HG03520 (cell line): ENCODE measurements at regions not wholly inside any gene's neighbourhood (a gene's known extent, or its start where the extent isn't known, plus 50 kb on each side); places are given as distances from the start of the nearest gene placed in this dataset.
"Not testable (repeated sequence)": the region's sequence is repeated elsewhere in the genome, so short reads cannot be mapped to it uniquely, and the experiment has no call there.

Experiments used
- ATAC-seq: cut with Tn5 transposase; IDR thresholded peaks from one replicate; pipeline ENCODE4 v1.9.1; 2021; ENCODE audit warnings: mild to moderate bottlenecking, moderate library complexity; ENCODE audit not compliant: unreplicated experiment

DNA sequence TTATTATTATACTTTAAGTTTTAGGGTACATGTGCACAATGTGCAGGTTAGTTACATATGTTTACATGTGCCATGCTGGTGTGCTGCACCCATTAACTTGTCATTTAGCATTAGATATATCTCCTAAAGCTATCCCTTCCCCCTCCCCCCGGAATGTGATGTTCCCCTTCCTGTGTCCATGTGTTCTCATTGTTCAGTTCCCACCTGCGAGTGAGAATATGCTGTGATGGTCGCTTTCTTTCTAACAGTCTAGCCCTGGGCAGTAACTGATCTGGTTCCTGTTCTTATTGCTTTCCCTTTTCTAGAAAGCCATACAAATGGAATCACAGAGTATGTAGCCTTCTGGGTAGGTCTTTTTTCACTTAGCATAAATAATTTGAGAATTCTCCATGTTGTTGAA lies 311.1 kb upstream of the CNTNAP2 start:
- ATAC-seq = not testable (repeated sequence)

DNA sequence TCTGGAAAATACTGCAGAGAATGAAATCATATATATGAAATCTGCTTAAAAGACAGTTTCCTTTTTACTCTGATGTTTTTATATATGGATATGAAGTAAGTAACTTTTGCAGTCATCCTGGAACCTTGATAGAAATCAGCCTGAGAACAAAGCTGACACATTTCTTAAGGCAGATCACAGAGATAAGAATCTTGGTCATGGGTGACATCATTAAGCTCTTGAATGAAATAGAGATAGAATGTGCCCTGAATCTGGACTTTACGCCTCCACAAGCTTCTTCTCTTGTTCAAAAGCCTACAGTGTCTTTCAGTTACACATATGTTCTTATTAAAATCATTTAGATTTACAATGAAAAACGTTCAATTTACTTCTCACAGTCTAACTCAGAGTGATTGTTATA lies 319.1 kb upstream of the CNTNAP2 start:
- ATAC-seq = no peak

DNA sequence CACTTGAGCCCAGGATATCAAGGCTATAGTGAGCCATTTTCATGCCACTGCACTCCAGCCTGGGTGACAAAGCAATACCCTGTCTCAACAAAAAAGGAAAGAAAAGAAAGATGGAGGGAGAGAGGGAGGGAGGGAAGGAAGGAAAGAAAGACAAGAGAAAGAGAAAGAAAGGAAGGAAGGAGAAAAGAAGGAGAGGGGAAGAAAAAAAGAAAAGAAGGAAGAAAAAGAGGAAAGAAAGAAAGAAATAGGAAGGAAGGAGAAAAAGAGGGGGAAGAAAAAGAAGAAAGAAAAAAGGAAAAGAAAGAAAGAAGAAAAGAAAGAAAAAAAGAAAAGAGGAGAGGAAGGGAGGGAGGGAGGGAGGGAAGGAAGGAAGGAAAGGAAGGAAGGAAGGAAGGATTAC lies 321.5 kb upstream of the CNTNAP2 start:
- ATAC-seq = no peak

DNA sequence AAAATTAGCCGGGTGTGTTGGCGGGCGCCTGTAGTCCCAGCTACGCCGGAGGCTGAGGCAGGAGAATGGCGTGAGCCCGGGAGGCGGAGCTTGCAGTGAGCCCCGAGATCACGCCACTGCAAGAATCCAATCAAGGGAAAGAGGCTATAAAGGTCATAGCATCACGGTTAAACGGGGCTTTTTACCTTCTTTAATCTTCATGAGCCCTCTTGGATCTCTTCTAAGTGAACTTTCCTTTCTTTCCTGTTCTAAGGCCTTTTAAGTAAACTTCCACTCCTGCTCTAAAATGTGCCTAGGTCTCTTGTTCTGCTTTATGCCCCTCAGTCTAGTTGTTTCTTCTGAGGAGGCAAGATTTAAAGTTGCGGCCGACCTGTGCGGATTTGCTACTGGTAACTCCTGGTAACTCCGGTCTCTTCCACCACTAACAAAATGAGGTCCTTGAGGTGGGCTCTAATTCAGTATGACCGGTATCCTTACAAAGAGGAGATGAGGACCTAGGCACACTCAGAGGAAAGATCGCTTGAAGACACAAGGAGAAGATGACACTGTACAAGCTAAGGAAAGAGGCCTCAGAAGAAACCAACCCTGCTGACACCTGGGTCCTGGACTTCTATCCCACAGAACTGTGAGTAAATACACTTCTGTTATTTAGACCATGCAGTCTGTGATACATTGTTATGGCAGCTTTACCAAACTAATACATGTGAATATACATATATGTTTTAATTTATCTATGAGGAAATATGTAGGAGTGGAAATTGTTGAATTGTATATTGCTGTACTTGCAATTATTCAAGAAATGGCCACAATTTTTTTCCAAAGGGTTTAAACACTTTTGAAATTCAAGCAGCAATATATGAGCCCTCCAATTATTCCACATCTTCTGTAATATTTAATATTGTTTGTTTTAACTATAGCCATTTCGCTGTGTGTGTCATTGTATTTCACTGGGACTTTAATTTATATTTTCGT lies 331.5 kb upstream of the CNTNAP2 start:
- no peak for ATAC-seq

DNA sequence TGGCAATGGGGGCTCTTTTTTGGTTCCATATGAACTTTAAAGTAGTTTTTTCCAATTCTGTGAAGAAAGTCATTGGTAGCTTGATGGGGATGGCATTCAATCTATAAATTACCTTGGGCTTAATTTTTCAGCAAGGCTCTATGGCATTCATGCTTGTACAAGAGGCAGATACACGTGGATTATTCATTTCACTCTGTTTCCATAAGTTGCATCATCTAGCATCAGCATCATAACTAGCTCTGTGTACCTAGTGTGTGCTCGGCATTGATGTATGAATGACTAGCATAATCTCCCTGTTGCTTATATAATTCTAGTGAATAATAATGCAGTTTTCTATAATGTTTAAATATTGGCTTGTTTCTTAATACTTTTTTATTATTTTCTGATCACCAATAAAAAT lies 335.2 kb upstream of the CNTNAP2 start:
- ATAC-seq = not testable (repeated sequence)

DNA sequence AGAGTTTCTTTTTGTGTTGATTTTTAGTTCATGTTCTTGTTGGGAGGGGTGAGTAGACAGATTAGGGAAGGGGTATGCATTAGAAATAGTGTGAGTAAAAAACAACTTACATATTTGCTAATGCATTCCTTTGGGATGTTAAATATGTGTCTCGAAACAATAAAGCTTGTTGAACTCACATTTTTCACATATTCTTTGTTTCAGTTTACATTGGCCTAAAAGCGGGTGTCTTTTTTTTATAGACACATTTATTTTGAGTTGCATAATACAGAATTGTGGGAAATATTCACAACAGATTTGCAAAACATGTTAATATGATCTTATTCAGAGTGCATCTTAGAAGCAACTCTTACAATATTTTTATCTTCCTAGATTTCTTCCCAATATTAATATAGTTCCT lies 337.5 kb upstream of the CNTNAP2 start:
- ATAC-seq = no peak

DNA sequence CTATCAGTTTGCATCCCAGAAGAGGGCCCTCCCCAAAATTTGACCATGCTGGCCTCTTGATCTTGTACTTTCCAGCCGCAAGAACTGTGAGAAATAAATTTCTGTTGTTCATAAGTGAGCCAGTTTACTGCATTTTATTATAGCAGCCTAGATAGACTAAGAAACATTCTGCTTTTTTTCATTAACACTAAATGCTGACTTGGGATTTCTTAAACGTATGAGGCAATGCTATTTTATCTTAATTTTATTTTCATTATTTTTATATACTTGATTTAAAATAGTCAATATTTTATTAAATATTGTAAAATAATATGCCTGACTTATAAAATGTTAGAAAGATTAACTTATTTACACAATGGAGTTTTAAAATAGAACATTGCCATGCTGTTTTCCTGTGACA lies 341.8 kb upstream of the CNTNAP2 start:
- ATAC-seq = no peak

DNA sequence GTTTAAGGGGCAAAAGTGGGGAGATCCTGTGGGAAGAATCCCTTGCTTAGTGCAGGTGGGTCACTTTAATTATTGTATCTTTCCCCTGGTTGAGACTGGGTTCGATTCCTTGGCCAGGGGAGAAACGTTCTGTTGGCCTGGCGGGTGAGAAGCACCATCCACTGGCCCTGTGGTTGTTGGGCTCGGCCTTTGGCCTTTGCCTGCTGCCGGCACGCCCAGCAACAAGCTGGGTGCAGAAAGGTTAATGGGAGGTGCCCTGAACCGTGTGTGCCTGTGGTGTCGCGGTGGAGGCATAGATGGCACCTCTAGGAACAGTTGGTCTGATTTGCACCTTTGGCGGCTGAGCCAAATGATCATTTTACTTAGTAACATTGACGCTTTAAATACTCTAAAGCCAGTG lies 363.6 kb upstream of the CNTNAP2 start:
- no peak for ATAC-seq

DNA sequence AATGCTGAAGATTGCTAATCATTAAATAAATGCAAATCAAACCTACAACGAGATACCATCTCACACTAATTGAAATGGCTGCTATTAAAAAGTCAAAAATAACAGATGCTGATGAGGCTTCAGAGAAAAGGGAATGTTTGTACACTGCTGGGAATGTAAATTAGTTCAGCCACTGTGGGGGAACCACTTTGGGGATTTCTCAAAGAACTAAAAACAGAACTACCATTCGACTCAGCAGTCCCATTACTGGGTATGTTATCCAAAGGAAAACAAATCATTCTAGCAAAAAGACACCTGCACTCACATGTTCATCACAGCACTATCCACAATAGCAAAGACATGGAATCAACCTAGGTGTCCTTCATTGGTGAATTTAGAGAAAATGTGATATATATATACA lies 379.0 kb upstream of the CNTNAP2 start:
- no peak for ATAC-seq

DNA sequence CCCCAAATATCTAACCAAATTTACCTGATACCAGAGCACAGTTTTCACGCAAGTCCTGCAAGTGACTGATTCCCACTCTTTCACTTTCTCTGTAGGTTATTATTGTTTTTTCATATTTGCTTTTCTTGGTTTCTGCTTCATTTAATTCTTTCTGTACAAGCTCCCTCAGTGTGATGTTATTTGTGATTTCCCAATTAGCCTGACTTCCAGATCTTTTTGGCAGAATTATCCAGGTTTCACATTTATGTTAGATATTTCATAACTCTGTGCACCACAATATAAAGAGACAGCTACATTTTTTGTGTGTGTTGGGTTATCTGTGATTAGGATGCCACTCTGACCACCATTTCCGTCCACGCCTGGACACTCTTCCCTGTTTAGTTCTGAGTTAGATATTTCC lies 381.5 kb upstream of the CNTNAP2 start:
- ATAC-seq = no peak

DNA sequence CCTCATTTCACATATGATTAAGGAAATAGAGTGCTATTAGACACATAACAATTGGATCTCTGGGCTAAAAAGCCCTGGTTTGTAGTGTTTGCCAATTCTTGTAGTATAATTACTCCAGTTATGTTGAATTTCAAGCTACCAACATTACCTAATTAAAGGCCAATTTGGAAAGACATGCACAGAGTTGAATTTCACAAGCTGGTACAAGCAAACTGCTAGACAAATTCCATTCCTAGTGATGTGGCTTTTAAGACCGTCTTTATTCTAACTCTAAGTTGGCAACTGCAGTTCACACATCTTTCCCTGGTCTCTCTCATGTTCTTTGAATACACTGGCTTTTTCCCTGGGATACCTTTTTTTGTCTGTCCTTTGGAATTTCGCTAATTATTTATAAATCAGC lies 384.1 kb upstream of the CNTNAP2 start:
- no peak for ATAC-seq

DNA sequence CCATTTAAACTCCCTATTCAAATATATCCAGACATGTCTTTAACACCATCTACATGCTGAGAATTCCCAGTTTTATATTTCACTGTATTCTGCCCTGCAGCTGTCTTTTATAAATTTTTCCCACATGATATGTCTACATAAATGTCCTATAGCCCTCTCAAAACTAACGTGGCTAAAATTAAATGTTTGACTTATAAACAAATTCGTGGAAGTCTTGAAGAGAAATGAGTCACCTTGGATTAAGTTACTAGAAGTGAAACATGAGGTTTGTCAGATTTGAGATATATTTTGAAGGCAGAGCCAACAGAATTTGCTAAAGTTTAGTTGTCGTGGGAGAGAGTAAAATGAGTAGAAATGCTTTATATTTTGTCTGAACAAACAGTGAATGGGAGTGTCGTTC lies 386.9 kb upstream of the CNTNAP2 start:
- ATAC-seq = no peak

DNA sequence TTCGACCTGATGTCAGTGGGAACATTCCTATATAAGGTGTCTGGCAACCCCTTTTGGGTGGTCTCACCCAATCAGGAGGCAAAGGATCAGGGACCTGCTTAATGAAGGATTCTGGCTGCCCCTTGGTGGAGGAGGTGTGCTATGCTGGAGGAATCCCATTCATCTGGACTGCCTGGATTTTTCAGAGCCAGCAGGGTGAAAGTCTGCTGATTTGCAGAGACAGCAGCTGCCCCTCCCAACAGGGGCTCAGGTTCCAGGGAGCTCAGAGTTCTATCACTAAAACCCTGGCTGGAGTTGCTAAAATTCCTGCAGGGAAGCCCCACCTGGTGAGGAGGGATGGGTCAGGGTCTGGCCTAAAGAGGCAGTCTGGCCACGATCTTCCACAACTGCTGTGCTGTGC lies 398.5 kb upstream of the CNTNAP2 start:
- ATAC-seq = no peak

DNA sequence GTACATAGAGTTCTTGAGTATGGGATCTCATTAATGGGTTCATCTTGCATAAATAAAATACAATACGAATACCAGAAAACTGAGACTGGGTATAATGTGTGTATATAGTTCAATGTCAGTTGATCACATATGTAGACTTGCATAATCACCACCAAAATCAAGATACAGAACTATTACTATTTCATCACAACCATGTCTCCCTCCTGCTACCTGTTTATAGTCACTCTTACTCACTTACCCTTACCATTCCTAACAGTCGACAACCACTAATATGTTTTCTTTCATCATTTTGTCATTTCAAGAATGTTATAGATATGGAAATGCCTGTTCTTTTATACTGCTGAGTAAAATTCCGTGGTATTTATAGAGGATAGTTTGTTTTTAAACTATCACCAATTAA lies 416.1 kb upstream of the CNTNAP2 start:
- no peak for ATAC-seq

DNA sequence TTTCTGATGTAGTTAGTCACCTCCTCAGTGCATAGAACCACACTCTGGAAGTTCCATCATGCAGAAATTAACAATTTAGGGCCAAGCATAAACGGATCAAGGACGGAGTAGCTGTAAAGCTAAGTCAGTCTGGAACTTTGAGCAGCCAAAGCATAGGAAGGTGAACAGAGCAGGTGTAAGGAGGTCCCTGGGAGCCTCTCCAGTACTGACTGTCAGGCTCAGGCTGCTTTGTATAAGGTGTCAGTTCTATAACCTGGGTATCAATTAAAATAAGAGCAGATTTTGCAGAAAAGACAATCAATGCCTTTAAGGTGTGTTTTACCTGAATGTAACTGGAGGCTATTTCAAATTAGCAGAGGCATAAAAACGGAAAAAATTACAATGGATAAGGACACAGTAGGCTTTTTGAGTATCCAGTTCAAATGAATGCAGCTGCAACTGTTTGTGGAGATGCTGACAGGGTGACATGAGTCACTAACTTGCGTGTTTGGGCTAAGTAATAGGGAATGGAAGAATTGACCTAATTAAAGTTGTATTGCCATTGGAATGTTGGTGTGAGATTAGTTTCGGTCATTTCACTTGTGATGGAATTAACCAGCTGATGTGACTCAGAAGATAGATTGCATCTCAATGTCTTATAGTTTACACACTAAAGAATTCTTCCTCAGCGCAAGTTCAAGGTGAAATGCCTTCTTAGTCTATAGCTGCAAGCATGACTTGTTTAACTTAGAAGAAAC lies 417.9 kb upstream of the CNTNAP2 start:
- ATAC-seq = no peak

DNA sequence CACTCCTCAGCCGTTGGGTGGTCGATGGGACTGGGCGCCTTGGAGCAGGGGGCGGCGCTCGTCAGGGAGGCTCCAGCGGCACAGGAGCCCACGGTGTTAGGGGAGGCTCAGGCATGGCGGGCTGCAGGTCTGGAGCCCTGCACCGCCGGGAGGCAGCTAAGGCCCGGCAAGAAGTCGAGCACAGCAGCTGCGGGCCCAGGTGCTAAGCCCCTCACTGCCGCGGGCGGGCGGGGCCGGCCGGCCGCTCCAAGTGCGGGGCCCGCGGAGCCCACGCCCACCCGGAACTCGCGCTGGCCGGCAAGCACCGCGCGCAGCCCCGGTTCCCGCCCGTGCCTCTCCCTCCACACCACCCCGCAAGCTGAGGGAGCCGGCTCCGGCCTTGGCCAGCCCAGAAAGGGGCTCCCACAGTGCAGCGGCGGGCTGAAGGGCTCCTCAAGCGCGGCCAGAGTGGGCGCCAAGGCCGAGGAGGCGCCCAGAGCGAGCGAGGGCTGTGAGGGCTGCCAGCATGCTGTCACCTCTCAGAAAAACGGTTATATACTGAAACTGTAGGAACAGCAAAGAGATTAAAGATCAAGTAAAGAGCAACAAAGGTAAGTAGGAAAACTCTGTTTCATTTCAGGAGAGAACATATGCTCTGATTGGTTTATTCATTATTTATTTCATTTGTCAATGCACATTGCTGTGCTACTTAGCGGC lies 419.0 kb upstream of the CNTNAP2 start:
- not testable (repeated sequence) for ATAC-seq

DNA sequence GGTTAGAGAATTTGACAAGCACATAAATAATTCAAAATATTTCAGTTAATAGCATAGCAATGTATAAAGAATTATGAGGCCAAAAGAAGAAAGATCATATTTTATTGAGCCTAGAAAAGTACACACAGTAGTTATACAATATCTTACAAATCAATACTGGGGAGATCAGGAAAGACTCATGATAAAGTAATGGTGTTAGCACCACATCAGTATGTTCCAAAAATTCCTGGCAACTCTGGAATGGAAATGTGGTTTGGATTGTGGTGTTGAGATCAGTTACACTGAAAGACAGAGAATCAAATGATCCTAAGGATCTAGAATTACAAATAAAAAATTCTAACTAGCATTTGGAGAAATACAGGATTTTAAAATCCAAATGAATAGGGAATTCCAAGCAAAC lies 420.5 kb upstream of the CNTNAP2 start:
- no peak for ATAC-seq

DNA sequence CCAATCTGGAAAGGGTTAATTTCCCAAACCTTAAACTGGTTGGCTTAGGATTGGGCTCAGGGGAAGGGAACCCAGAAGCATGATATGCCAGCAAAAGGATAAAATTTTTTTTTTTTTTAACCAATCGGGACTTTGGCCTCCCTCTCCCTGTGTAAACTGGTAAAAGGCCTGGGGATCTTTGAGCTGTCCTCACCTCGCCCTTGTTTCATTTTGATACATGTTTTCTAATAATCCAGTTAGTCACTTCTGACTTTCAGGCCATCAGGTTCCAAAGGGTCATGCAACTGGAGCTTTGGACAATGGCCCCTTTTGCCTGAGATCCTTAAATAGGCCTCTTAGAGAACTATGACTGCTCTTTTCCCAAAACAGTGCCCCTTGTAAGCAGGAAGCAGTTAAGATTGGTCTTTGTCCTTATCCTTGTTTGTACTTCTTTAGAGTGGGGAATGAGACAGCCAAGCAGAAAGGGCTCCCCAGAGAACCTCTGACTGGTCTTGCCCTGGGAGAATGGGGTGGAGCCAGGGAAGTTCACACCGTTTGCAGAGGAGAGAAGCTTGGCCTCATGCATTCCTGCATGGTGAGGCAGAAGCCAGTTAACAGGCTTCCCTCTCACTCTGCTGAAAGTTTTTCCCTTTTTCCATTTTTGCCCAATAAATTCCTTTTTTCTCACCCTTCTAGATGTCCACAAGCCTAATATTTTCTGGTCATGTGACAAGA lies 424.2 kb upstream of the CNTNAP2 start:
- ATAC-seq = no peak

DNA sequence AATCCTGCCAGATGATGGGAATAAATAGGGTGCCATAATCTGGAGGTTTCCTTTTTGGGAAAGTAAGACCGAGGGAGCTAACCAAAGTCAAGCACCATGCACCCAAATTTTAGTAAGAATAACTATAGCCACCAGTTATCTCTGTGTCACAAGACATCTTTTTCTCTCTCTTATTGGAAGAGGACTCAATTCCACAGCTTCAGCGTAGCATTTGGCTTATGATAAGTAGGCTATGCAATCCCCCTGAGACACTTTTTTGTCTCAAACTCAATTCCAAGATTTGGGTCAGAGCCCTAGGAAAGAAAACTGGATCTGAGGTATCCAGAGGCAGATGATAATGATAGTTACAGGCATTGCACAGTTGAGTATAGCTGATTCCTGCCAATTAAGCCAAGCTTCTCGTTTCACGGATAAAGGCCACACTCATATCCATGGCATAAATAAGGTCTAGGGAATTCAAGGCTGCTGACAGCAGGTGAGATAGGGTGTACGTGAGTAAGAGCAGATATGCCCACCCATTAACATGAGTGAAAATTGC lies 425.2 kb upstream of the CNTNAP2 start:
- ATAC-seq = no peak

DNA sequence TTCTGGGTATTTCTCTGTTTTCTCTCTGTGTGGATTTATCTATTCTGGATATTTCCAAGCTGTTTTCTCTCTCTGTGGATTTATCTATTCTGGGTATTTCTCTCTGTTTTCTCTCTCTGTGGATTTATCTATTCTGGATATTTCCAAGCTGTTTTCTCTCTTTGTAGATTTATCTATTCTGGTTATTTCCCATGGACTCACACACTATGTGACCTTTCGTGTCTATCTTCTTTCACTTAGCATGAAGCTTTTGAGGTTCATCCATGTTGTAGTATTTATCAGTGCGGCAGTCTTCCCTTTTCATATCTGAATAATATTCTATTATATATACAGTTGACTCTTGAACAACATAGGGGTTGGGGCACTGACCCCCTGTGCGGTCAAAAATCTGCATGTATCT lies 435.0 kb upstream of the CNTNAP2 start:
- no peak for ATAC-seq

DNA sequence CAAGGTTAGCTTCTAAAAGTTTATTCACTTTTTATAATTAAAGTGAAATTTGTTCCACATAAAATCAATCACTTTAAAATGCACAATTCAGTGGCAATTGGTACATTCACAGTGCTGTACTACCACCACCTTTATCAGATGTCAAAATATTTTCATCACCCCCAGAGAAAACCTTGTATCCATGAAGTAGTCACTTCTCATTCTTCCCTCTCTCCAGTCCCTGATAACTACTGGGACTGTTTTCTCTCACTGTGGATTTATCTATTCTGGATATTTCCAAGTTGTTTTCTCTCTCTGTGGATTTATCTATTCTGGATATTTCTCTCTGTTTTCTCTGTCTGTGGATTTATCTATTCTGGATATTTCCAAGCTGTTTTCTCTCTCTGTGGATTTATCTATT lies 435.4 kb upstream of the CNTNAP2 start:
- ATAC-seq = no peak
